Astrocyte (in vitro differentiated cells and primary cell): ENCODE measurements at regions not wholly inside any gene's neighbourhood (a gene's known extent, or its start where the extent isn't known, plus 50 kb on each side); places are given as distances from the start of the nearest gene placed in this dataset.

Source experiments
- EZH2 ChIP-seq: IDR thresholded peaks from 2 replicates; pipeline ENCODE4 v1.6.1; 2012; ENCODE audit warnings: mild to moderate bottlenecking, low read length, inconsistent platforms; ENCODE audit not compliant: insufficient read depth
- TF ChIP-seq, protein P1 (sequence below): IDR thresholded peaks from 2 replicates; pipeline ENCODE4 v1.5.1; 2011; ENCODE audit warnings: low read depth, mild to moderate bottlenecking, inconsistent platforms, low read length, moderate library complexity; ENCODE audit not compliant: insufficient read depth

DNA sequence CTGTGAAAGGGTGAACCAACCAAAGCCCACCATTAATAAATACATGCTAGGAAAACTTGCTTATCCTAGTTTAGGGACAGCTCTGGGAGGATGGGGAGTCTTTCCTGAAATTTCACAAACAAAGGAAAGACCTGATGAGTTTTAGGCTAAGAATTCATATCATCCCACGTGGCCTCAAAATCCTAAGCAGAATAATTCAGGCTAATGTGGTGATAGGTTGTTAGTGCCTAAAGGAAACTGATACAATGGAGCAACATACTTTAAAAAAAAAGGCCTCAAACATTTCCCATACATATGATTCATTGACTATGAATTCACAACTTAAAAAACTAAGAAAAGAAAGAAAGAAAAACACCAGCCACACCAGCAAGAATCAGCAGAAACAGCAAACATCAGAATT is 126.9 kb upstream of the CNTN4 start:
- TF ChIP-seq EZH2: no peak
- TF ChIP-seq, protein P1, sequence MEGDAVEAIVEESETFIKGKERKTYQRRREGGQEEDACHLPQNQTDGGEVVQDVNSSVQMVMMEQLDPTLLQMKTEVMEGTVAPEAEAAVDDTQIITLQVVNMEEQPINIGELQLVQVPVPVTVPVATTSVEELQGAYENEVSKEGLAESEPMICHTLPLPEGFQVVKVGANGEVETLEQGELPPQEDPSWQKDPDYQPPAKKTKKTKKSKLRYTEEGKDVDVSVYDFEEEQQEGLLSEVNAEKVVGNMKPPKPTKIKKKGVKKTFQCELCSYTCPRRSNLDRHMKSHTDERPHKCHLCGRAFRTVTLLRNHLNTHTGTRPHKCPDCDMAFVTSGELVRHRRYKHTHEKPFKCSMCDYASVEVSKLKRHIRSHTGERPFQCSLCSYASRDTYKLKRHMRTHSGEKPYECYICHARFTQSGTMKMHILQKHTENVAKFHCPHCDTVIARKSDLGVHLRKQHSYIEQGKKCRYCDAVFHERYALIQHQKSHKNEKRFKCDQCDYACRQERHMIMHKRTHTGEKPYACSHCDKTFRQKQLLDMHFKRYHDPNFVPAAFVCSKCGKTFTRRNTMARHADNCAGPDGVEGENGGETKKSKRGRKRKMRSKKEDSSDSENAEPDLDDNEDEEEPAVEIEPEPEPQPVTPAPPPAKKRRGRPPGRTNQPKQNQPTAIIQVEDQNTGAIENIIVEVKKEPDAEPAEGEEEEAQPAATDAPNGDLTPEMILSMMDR: no peak
